ENCODE measurements at regions not wholly inside any gene's neighbourhood (a gene's known extent, or its start where the extent isn't known, plus 50 kb on each side); places are given as distances from the start of the nearest gene placed in this dataset.

GRCh38 chr20:51265361-51265760 is 242.5 kb upstream of the KCNG1 start:
- DNase-seq, result no peak

- DNase-seq, result no peak
These were observed 239.3 kb upstream of the KCNG1 start for GRCh38 chr20:51262240-51262639.

- no peak for DNase-seq
These were observed 236.5 kb upstream of the KCNG1 start for GRCh38 chr20:51259455-51259854.

- no peak for DNase-seq
These were observed 235.8 kb upstream of the KCNG1 start for GRCh38 chr20:51258582-51259165.

- no peak for DNase-seq
These were observed 232.5 kb upstream of the KCNG1 start for GRCh38 chr20:51255417-51255816.

- no peak for DNase-seq
These were observed 230.4 kb upstream of the KCNG1 start for GRCh38 chr20:51253280-51253679.

GRCh38 chr20:51249781-51250180 is 226.9 kb upstream of the KCNG1 start:
- DNase-seq, result no peak

- no peak for DNase-seq
These were observed 226.3 kb upstream of the KCNG1 start for GRCh38 chr20:51249215-51249614.

- DNase-seq, result no peak
These were observed 221.6 kb upstream of the KCNG1 start for GRCh38 chr20:51244466-51244865.

GRCh38 chr20:51238675-51239305 is 215.9 kb upstream of the KCNG1 start:
- no peak for DNase-seq

GRCh38 chr20:51237791-51238190 is 214.9 kb upstream of the KCNG1 start:
- DNase-seq, result no peak

GRCh38 chr20:51237278-51237677 is 214.4 kb upstream of the KCNG1 start:
- DNase-seq, result no peak

GRCh38 chr20:51236421-51236820 is 213.5 kb upstream of the KCNG1 start:
- DNase-seq, result no peak

- DNase-seq, result no peak
These were observed 210.4 kb upstream of the KCNG1 start for GRCh38 chr20:51233345-51233744.

GRCh38 chr20:51230727-51231126 is 207.8 kb upstream of the KCNG1 start:
- DNase-seq, result no peak

- no peak for DNase-seq
These were observed 205.9 kb upstream of the KCNG1 start for GRCh38 chr20:51228763-51229162.

GRCh38 chr20:51227744-51228143 is 204.8 kb upstream of the KCNG1 start:
- DNase-seq, result no peak

- DNase-seq, result no peak
These were observed 200.3 kb upstream of the KCNG1 start for GRCh38 chr20:51223183-51223720.

GRCh38 chr20:51221791-51222408 is 199.0 kb upstream of the KCNG1 start:
- no peak for DNase-seq

GRCh38 chr20:51221103-51221502 is 198.2 kb upstream of the KCNG1 start:
- DNase-seq, result no peak

GRCh38 chr20:51220293-51220706 is 197.4 kb upstream of the KCNG1 start:
- DNase-seq, result peak; percentile 29

GRCh38 chr20:51219544-51219943 is 196.6 kb upstream of the KCNG1 start:
- no peak for DNase-seq

- no peak for DNase-seq
These were observed 195.7 kb upstream of the KCNG1 start for GRCh38 chr20:51218603-51219002.

GRCh38 chr20:51217347-51218045 is 194.6 kb upstream of the KCNG1 start:
- no peak for DNase-seq

All from OCI-M1 (cell line).